Large intestine (tissue), 3 donors: ENCODE measurements at regions not wholly inside any gene's neighbourhood (a gene's known extent, or its start where the extent isn't known, plus 50 kb on each side); places are given as distances from the start of the nearest gene placed in this dataset.

Experiments
- DNase-seq, 2 donors: peaks; one replicate each; pipeline versions ENCODE4 v3.0.0 to v3.0.0-alpha.2; 2013
- H3K27ac ChIP-seq: one replicate; pipeline ENCODE4 v1.5.1; 2013; ENCODE audit warnings: low read length
- H3K27me3 ChIP-seq: 2 replicates; pipeline ENCODE4 v1.6.1; 2013; ENCODE audit warnings: low read length; ENCODE audit not compliant: control insufficient read depth, insufficient read depth
- H3K36me3 ChIP-seq: 2 replicates; pipeline ENCODE4 v1.6.1; 2013; ENCODE audit warnings: low read length; ENCODE audit not compliant: control insufficient read depth, insufficient read depth
- H3K4me1 ChIP-seq: one replicate; pipeline ENCODE4 v1.6.1; 2013; ENCODE audit warnings: low read length; ENCODE audit not compliant: control insufficient read depth, insufficient read depth
- H3K4me3 ChIP-seq: one replicate; pipeline ENCODE4 v1.5.1; 2013; ENCODE audit warnings: low read length
- H3K9me3 ChIP-seq: one replicate; pipeline ENCODE4 v1.6.1; 2013; ENCODE audit warnings: mild to moderate bottlenecking, low read depth, low read length, moderate library complexity; ENCODE audit not compliant: control insufficient read depth
- WGBS: methylation state at CpG from one replicate; pipeline ENCODE4 v1.1.5; 2013; ENCODE audit warnings: low lambda C conversion rate; ENCODE audit not compliant: insufficient coverage; 5-methylcytosine and 5-hydroxymethylcytosine counted together

DNA sequence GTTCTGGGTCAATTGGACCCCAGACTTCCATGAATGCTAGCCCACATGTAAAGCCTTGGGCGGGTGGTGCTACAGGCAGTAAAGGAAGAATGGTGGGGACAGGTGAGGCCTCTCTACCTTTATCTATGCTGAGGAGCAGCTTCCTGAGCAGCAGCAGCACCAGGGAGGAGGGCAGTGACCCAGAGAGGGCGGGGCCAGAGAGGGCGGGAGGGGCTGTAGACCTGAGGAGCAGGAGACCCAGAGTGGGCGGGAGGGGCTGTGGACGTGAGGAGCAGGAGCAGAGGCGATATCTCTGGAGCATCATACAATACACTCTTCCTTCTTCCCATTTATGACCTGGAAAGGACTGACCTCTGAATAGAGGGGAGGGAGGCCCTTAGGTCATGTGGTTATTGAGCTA, 165.9 kb downstream of the MTRR start:
- WGBS, result no CpG with 5 or more reads among the region's 6 CpGs
- H3K36me3 ChIP-seq, result no peaks in the 10 kb centered on the region
- no peak overlapping the region for H3K4me3 ChIP-seq
- no peaks in the 10 kb centered on the region for H3K27me3 ChIP-seq
- DNase-seq, result no peak
- H3K27ac ChIP-seq, result no peak overlapping the region
- H3K4me1 ChIP-seq, result no peaks in the 10 kb centered on the region
- no peaks in the 10 kb centered on the region for H3K9me3 ChIP-seq

DNA sequence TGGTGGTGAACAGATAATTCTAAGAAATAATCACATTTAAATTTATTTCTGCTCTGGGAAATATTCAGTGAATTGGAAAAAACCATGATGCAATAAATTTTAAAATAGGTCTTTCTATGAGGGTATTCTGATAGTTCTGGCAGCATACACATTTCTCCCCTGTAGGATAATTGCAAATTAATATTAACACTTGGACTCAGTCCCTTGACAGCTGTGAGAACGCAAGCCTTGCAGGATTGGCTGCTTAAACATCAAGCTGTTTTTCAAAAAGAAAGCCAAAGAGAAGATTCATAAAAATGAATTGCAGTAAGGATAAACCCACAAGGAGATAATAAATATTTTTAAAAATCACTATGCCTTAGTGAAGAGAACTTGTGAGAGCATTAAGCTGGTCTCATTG, 180.0 kb downstream of the MTRR start:
- H3K4me3 ChIP-seq, result no peak overlapping the region
- no CpG with 5 or more reads among the region's 1 CpG for WGBS
- no peaks in the 10 kb centered on the region for H3K27me3 ChIP-seq
- no peak for DNase-seq
- H3K4me1 ChIP-seq, result no peaks in the 10 kb centered on the region
- no peaks in the 10 kb centered on the region for H3K9me3 ChIP-seq
- no peaks in the 10 kb centered on the region for H3K36me3 ChIP-seq
- no peak overlapping the region for H3K27ac ChIP-seq

DNA sequence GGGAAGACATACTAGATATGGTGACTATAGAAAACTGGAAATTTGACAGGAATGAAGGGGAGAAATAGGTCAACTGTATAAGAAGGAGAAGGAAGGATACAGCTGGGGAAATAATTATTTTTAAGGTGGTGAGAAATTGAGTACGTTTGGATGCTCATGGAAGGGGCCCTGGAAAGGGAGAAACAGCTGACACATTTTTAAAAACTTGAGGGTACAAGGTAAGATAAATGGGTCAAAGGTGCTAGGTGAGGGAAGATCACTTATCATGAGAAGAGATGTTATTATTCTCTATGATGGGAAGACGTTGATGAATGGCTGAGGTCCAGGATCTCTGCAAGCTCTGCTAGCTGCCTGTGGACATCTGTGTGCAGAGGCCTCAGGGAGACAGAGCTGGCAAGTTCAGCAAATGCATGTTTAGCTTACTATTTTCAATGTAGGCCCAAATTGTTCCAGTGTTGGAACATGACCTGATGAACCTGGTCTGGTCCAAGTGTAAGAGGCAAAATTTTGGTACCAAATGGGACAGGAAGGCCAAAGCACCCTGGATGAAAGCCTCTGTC, 181.7 kb downstream of the MTRR start:
- Histone ChIP-seq H3K4me1 (no peaks in the 10 kb centered on the region), H3K4me3 (no peak overlapping the region), H3K27me3 (no peaks in the 10 kb centered on the region), H3K9me3 (no peaks in the 10 kb centered on the region), H3K27ac (no peak overlapping the region), H3K36me3 (no peaks in the 10 kb centered on the region)
- WGBS, result 50% methylated on average over 1 of the region's 2 CpGs
- DNase-seq, result no peak

DNA sequence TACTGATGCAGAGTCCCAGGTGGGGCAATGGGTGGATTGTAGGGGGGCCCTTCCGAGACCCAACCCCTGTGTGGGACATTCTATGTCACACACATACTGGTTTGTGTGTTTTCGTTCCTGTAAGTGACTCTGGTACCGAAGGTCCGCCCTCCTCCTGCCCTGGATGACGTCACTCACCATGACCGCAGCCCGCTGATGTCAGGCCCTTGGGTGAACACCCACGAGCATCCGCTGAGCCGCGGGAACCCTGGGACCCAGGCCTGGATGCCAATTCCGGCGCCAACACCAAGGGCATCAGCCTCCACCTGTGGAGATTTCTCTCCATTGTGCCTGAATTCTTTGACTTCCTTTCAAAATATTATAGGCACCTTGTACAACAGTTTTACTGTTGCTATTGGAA, 184.3 kb downstream of the MTRR start:
- no peak overlapping the region for H3K27ac ChIP-seq
- no peak overlapping the region for H3K4me3 ChIP-seq
- no peaks in the 10 kb centered on the region for H3K36me3 ChIP-seq
- WGBS, result no CpG with 5 or more reads among the region's 13 CpGs
- no peaks in the 10 kb centered on the region for H3K27me3 ChIP-seq
- no peaks in the 10 kb centered on the region for H3K4me1 ChIP-seq
- H3K9me3 ChIP-seq, result no peaks in the 10 kb centered on the region
- no peak for DNase-seq

DNA sequence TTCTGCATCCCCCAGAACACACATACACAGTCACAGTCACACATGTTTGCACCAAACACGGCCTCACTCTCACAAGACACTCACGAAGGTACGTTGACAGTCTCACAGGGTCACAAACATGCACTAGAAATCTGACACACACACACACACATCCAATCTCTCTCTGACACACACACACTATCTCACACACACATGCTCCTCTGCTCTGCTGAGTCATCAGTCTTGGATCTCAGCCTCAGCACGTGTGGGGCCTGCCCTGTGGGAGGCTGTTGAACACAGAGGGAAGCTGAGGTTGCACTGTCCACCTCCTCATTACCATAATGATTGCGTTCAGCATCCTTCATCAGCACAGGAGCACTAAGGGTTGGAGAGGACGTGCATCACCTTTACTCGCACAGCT, 188.8 kb downstream of the MTRR start:
- Histone ChIP-seq H3K9me3 (no peaks in the 10 kb centered on the region), H3K4me1 (no peaks in the 10 kb centered on the region)
- no CpG with 5 or more reads among the region's 7 CpGs for WGBS

DNA sequence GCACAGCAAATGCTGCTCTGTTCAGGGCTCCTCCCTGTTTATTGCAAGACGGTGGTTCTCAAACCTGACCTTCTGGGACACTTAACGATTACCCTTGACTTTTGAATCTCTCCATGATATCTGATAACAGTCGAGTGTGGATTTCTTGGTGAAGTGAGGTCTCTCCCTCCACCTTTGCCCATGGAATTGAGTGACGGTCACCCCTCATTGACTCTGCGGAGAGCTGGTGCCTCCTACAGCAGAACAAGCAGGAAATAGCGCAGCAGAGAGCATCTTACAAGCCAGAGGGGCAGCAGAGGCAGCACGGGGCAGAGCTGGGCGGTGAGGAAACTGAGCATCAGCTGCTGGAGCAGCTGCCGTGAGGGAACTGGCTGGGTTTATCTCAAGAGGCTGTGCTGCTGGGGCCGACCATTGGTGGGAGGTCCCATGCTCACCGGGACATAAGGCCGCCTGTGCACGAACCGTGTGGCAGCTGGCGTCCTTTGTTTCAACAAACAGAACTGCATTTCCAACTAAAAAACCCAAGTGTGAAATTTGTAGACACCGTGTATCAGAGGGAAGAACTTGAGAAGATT, 189.8 kb downstream of the MTRR start:
- H3K27ac ChIP-seq, result no peak overlapping the region
- WGBS, result 67% methylated on average over 1 of the region's 16 CpGs
- H3K4me1 ChIP-seq, result no peaks in the 10 kb centered on the region
- H3K4me3 ChIP-seq, result no peak overlapping the region
- no peak for DNase-seq
- no peaks in the 10 kb centered on the region for H3K36me3 ChIP-seq
- H3K27me3 ChIP-seq, result no peaks in the 10 kb centered on the region
- H3K9me3 ChIP-seq, result no peaks in the 10 kb centered on the region

More for the DNA sequence above, 188.8 kb downstream of the MTRR start:
- no peaks in the 10 kb centered on the region for H3K36me3 ChIP-seq
- no peaks in the 10 kb centered on the region for H3K27me3 ChIP-seq
- H3K4me3 ChIP-seq, result no peak overlapping the region
- no peak overlapping the region for H3K27ac ChIP-seq
- DNase-seq, result no peak

DNA sequence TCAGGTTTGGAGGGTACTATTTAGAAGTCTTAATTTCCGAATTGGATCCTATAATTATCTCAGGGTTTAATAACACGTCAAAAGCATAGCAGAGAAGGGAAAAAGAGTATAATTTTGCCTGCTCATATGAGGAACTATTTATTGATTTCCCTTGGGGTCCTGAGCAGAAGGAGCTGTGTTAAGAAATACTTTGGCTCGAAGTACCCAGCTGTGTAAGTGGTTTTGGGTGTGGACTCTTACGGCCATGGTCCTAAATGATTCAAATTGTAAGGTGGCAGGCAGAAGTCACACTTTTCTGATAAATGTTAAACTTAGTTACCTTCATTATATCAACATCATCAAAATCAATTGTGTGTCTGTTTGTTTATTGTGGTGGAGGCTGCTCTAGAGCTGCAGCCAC, 190.4 kb downstream of the MTRR start:
- 92% methylated on average over 2 of the region's 4 CpGs for WGBS
- no peaks in the 10 kb centered on the region for H3K36me3 ChIP-seq
- H3K27me3 ChIP-seq, result no peaks in the 10 kb centered on the region
- no peaks in the 10 kb centered on the region for H3K9me3 ChIP-seq
- no peaks in the 10 kb centered on the region for H3K4me1 ChIP-seq
- no peak overlapping the region for H3K4me3 ChIP-seq
- no peak overlapping the region for H3K27ac ChIP-seq
- no peak for DNase-seq

DNA sequence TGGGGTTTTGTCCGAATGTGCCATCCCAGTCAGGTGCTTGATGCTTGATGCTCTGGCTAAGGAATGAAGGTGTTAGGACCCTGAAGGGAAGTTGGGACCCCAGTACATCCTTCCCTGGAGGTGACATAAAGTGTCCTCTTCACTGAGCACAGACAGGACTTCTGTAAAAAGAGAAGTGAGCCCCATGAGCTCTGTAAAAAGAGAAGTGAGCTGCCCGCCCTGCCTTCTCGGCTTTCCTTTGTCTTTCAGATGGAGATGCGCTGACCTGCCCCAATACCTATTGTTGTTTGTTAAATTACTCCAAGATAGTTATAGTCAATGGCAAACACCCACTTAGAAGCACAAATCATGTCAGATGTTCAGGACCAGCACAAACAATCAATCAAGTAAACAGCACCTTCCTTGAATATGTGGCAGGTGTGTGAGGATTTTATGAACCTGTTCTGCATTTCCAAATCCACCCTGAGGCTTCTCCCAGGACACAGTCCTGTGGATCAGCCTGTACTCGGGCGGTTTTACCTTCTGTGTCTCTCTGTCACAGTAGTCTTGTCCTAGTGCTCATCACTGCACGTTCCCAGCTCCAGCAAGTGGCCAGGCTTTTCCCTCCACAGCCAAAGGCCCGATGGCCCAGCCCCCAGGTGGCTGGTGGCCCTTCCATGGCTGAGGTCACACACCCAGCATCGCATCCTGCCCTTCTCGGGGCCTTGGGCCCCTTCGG, 191.4 kb downstream of the MTRR start:
- Histone ChIP-seq H3K36me3 (no peaks in the 10 kb centered on the region), H3K9me3 (no peaks in the 10 kb centered on the region), H3K4me3 (no peak overlapping the region), H3K27me3 (no peaks in the 10 kb centered on the region), H3K4me1 (no peaks in the 10 kb centered on the region), H3K27ac (no peak overlapping the region)
- no peak for DNase-seq
- WGBS, result 100% methylated on average over 2 of the region's 11 CpGs

DNA sequence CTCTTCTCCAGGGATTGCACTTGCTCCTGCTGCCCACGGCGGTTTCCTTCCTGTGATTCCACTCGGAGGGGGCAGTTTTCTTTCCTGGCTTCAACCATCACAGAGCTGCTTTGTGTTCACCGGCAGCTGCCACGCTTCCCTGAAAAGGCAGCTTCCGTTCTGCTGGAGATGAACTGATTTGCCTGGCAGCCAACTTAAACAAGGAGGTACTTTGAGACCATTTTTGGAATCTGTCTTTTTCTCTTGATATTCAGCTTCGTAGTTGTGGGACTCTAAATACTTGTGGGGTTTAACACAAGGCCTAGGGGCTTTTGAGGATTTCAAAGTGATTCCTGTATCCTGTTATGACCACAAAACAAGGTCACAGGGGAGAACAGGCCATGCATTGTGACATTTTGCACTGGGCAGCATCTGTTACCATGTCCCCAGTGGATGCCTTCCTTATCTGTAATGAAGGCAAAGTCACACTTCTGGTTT, 192.0 kb downstream of the MTRR start:
- Histone ChIP-seq H3K4me1 (no peaks in the 10 kb centered on the region), H3K27ac (no peak overlapping the region)
- DNase-seq, result no peak

DNA sequence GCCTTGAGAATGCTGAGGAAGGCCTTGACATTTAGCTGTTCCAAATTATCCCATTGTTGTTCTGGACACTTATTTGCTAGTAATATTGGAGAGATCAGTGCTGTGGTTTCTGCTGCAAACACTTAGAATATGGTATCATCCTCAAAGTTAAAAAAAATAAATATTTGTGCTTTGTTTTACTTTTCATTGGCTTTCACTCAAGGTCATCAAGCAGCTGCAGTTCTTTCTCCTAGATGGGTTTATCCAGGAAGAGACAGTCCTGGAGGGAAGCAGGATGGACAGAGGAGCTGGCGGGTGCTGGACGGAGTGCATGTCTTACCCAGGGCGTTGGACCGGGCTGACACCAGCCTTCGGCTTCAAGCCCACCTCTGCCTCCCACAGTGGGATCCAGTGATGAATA, 193.6 kb downstream of the MTRR start:
- no peaks in the 10 kb centered on the region for H3K9me3 ChIP-seq
- WGBS, result no CpG with 5 or more reads among the region's 5 CpGs
- no peaks in the 10 kb centered on the region for H3K4me1 ChIP-seq
- H3K4me3 ChIP-seq, result no peak overlapping the region
- H3K27me3 ChIP-seq, result no peaks in the 10 kb centered on the region
- DNase-seq, result no peak
- H3K27ac ChIP-seq, result no peak overlapping the region
- H3K36me3 ChIP-seq, result no peaks in the 10 kb centered on the region

More for the DNA sequence above, 192.0 kb downstream of the MTRR start:
- WGBS, result 80% methylated on average over 2 of the region's 7 CpGs
- H3K36me3 ChIP-seq, result no peaks in the 10 kb centered on the region
- H3K4me3 ChIP-seq, result no peak overlapping the region
- H3K9me3 ChIP-seq, result no peaks in the 10 kb centered on the region
- H3K27me3 ChIP-seq, result no peaks in the 10 kb centered on the region
